Erythroblast (primary cell): ENCODE measurements at regions not wholly inside any gene's neighbourhood (a gene's known extent, or its start where the extent isn't known, plus 50 kb on each side); places are given as distances from the start of the nearest gene placed in this dataset.

Source experiments
- GATA1 ChIP-seq: IDR thresholded peaks from 2 replicates; pipeline ENCODE4 v1.6.1; 2011; ENCODE audit warnings: low read depth, mild to moderate bottlenecking, control low read depth, low read length, moderate library complexity
- POLR2A ChIP-seq: IDR thresholded peaks from 2 replicates; pipeline ENCODE4 v1.6.1; 2011; ENCODE audit warnings: mild to moderate bottlenecking, low read length

GRCh38 chr20:48425321-48425720 lies 402.5 kb downstream of the PREX1 start:
- TF ChIP-seq POLR2A (no peak), GATA1 (no peak)
